ENCODE measurements at regions not wholly inside any gene's neighbourhood (a gene's known extent, or its start where the extent isn't known, plus 50 kb on each side); places are given as distances from the start of the nearest gene placed in this dataset.

DNA sequence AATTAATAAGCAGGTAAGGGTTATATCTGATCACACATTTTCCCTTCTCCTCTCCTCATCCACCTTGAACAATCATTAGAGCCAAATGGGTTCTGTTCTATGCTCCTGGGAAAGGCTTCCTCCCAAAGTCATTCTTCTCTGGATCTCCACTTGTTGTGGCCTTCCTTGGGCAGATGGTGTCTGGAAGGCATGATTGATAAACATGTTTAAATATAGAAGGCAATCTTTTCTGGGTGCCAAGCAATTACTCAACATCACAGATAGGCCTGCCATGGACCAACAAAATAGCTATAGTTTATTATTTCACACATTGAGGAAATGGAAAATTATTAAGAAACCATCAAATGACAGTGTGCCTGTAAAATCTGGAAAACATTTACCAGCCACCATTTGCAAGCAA is 73.5 kb downstream of the KCNA4 start:
- TF ChIP-seq CTCF (IDR thresholded peaks at IDR 0.05; ENCODE audit: insufficient read depth, low read depth, low read length) (no peak), EZH2 (IDR thresholded peaks at IDR 0.05; ENCODE audit: insufficient read depth, low read length) (no peak)
